ENCODE measurements at regions not wholly inside any gene's neighbourhood (a gene's known extent, or its start where the extent isn't known, plus 50 kb on each side); places are given as distances from the start of the nearest gene placed in this dataset.

- DNase-seq: no peak
Observed at GRCh38 chr13:91292630-91293221, 54.8 kb upstream of the MIR17HG start.

GRCh38 chr13:91295712-91296410 lies 51.6 kb upstream of the MIR17HG start:
- no peak for DNase-seq

- no peak for DNase-seq
Observed at GRCh38 chr13:91297503-91297902, 50.0 kb upstream of the MIR17HG start.

Data from AML-193 (cell line).